Neural crest cell (in vitro differentiated cells): ENCODE measurements at regions not wholly inside any gene's neighbourhood (a gene's known extent, or its start where the extent isn't known, plus 50 kb on each side); places are given as distances from the start of the nearest gene placed in this dataset.

Source experiments
- DNase-seq: peaks from one replicate; pipeline ENCODE4 v3.0.0; 2021; ENCODE audit warnings: low read depth, mixed read lengths, low spot score
- H3K27ac Mint-ChIP-seq: one replicate; pipeline ENCODE4 v1.8.0; 2021; ENCODE audit warnings: mild to moderate bottlenecking, mixed read lengths; ENCODE audit not compliant: unreplicated experiment
- H3K27me3 Mint-ChIP-seq: 2 replicates; pipeline ENCODE4 v1.8.0; 2021; ENCODE audit warnings: low read depth, mild to moderate bottlenecking, mixed read lengths
- H3K36me3 Mint-ChIP-seq: 2 replicates; pipeline ENCODE4 v1.8.0; 2021; ENCODE audit warnings: low read depth, mild to moderate bottlenecking, mixed read lengths
- H3K4me1 Mint-ChIP-seq: 2 replicates; pipeline ENCODE4 v1.8.0; 2021; ENCODE audit warnings: mixed read lengths
- H3K4me3 Mint-ChIP-seq: one replicate; pipeline ENCODE4 v1.8.0; 2021; ENCODE audit warnings: mild to moderate bottlenecking, mixed read lengths
- H3K9me3 Mint-ChIP-seq: 2 replicates; pipeline ENCODE4 v1.8.0; 2021; ENCODE audit warnings: mixed read lengths
- TF ChIP-seq, protein P1 (sequence below): fragments of 200-600 bp; sonication (generic); conservative IDR thresholded peaks from 2 replicates; pipeline ENCODE4 v1.5.0; 2021; ENCODE audit warnings: antibody characterized with exemption, mild to moderate bottlenecking

- H3K27ac Mint-ChIP-seq = no peak overlapping the region
- TF ChIP-seq, protein P1, sequence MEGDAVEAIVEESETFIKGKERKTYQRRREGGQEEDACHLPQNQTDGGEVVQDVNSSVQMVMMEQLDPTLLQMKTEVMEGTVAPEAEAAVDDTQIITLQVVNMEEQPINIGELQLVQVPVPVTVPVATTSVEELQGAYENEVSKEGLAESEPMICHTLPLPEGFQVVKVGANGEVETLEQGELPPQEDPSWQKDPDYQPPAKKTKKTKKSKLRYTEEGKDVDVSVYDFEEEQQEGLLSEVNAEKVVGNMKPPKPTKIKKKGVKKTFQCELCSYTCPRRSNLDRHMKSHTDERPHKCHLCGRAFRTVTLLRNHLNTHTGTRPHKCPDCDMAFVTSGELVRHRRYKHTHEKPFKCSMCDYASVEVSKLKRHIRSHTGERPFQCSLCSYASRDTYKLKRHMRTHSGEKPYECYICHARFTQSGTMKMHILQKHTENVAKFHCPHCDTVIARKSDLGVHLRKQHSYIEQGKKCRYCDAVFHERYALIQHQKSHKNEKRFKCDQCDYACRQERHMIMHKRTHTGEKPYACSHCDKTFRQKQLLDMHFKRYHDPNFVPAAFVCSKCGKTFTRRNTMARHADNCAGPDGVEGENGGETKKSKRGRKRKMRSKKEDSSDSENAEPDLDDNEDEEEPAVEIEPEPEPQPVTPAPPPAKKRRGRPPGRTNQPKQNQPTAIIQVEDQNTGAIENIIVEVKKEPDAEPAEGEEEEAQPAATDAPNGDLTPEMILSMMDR = no peak
- no peak for DNase-seq
- H3K4me3 Mint-ChIP-seq = no peak overlapping the region
- no peaks in the 10 kb centered on the region for H3K27me3 Mint-ChIP-seq
- H3K9me3 Mint-ChIP-seq = peaks cover 2% of the 10 kb centered on the region
- H3K4me1 Mint-ChIP-seq = peaks cover 10% of the 10 kb centered on the region
- no peaks in the 10 kb centered on the region for H3K36me3 Mint-ChIP-seq
Measured at GRCh38 chrX:88982183-88982582, 235.2 kb downstream of the CPXCR1 start.

DNA sequence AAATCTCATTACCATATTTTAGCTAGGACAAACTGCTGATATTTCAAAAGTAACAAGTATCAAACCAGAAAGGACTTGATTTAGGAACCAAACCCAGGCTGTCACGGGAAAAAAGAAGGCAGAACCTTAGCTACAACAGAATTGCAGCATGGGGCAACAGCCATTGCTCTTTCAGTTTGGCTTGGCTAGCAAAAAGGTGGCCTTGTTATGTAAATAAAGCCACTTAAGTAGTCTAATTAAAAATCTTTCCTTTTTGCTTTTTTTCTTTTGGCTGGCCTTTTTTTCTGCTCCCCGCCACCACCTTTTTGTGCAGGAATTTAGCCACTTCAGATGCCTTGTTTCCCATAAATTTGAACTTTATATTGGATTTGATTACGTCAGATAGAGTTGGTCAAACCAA, 235.9 kb downstream of the CPXCR1 start:
- no peaks in the 10 kb centered on the region for H3K36me3 Mint-ChIP-seq
- no peak for DNase-seq
- no peaks in the 10 kb centered on the region for H3K27me3 Mint-ChIP-seq
- H3K4me1 Mint-ChIP-seq = peaks cover 10% of the 10 kb centered on the region
- no peak overlapping the region for H3K4me3 Mint-ChIP-seq
- H3K27ac Mint-ChIP-seq = no peak overlapping the region
- H3K9me3 Mint-ChIP-seq = peaks cover 2% of the 10 kb centered on the region
- TF ChIP-seq, protein P1 = no peak

- H3K4me1 Mint-ChIP-seq = peaks cover 10% of the 10 kb centered on the region
- no peaks in the 10 kb centered on the region for H3K27me3 Mint-ChIP-seq
- H3K27ac Mint-ChIP-seq = no peak overlapping the region
- TF ChIP-seq, protein P1 = no peak
- H3K9me3 Mint-ChIP-seq = no peaks in the 10 kb centered on the region
- H3K4me3 Mint-ChIP-seq = no peak overlapping the region
- no peaks in the 10 kb centered on the region for H3K36me3 Mint-ChIP-seq
- DNase-seq = no peak
Measured at GRCh38 chrX:88988796-88989195, 241.8 kb downstream of the CPXCR1 start.

DNA sequence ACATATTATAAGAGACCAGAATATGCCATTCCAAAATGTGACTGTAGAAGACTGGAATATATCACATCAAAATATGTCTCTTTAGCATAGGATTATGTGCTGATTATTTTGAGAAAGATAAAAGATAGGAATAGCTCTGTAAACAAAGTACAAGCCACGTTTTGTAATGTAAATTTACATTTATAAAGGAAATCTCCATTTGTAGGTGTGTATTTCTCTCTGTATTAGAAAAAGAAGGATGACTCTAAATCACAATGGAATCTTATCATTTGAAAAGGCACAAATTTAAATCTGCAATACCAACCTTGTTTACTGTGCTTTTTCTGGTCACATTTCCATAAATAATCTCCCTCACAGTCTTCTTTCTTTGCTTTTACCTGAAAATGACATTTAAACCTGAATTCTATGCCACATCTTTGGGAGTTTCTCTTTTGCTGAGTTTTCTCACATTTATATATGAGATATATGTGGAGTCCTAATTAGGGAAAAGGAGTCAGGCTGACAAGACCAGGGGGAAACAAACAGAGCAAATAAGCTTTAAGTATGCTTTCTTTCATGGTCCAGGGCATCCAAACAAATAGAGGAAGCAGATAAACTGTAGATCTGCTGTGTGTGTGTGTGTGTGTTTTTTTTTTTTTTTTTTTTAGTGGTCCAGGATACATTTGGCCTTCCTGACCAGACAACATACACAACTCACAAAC, 244.0 kb downstream of the CPXCR1 start:
- no peak for DNase-seq
- H3K27ac Mint-ChIP-seq = peak overlapping the region; percentile 48
- H3K36me3 Mint-ChIP-seq = no peaks in the 10 kb centered on the region
- TF ChIP-seq, protein P1 = no peak
- no peak overlapping the region for H3K4me3 Mint-ChIP-seq
- H3K9me3 Mint-ChIP-seq = peaks cover 4% of the 10 kb centered on the region
- no peaks in the 10 kb centered on the region for H3K4me1 Mint-ChIP-seq
- H3K27me3 Mint-ChIP-seq = no peaks in the 10 kb centered on the region

DNA sequence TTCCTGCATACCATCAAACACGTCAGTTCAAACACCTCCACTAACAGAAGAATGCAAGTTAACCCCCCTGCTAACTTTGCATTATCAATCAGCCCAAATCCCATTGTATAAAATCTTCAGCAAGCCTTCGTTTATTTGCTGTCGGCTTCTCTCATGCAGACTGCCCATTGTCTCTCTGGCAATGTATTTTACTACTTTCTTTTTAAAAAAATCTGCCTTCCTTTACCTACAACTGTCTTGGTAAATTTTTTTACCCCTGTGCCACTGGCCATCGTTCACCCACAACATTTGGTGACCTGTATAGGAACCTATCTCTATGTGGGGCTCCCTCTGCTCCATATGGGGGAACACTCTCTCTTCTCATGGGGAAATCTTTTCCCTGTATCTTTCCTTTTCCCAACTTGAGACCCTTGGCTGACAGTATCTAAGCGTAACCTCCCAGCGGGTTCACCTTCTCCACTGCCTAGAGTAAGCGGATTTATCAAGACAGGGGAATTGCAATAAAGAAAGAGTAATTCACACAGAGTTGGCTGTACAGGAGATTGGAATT, 244.6 kb downstream of the CPXCR1 start:
- no peaks in the 10 kb centered on the region for H3K36me3 Mint-ChIP-seq

More for the DNA sequence above, 244.6 kb downstream of the CPXCR1 start:
- H3K4me1 Mint-ChIP-seq = no peaks in the 10 kb centered on the region
- no peak overlapping the region for H3K4me3 Mint-ChIP-seq
- H3K9me3 Mint-ChIP-seq = peaks cover 4% of the 10 kb centered on the region
- no peaks in the 10 kb centered on the region for H3K27me3 Mint-ChIP-seq
- peak overlapping the region; percentile 48 for H3K27ac Mint-ChIP-seq
- TF ChIP-seq, protein P1 = no peak
- no peak for DNase-seq
